ENCODE measurements at regions not wholly inside any gene's neighbourhood (a gene's known extent, or its start where the extent isn't known, plus 50 kb on each side); places are given as distances from the start of the nearest gene placed in this dataset.
"Not testable (repeated sequence)": the region's sequence is repeated elsewhere in the genome, so short reads cannot be mapped to it uniquely, and the experiment has no call there.

GRCh38 chr17:56690441-56691291 lies 97.2 kb downstream of the NOG start:
- DNase-seq: no peak

GRCh38 chr17:56694825-56695224 lies 101.3 kb downstream of the NOG start:
- DNase-seq: no peak

- DNase-seq: no peak
These were observed 103.7 kb downstream of the NOG start for GRCh38 chr17:56697190-56697589.

GRCh38 chr17:56699186-56699894 lies 105.8 kb downstream of the NOG start:
- DNase-seq: peak; percentile 21

GRCh38 chr17:56700919-56701420 lies 107.5 kb downstream of the NOG start:
- no peak for DNase-seq

- DNase-seq: no peak
These were observed 114.1 kb downstream of the NOG start for GRCh38 chr17:56707312-56708219.

- no peak for DNase-seq
These were observed 114.7 kb downstream of the NOG start for GRCh38 chr17:56708220-56708558.

GRCh38 chr17:56708670-56709410 lies 115.3 kb downstream of the NOG start:
- no peak for DNase-seq

- no peak for DNase-seq
These were observed 117.5 kb downstream of the NOG start for GRCh38 chr17:56710986-56711385.

- peak; percentile 83 for DNase-seq
These were observed 117.9 kb downstream of the C17orf67 start for GRCh38 chr17:56715613-56716357.

- no peak for DNase-seq
These were observed 116.2 kb downstream of the C17orf67 start for GRCh38 chr17:56717471-56717870.

GRCh38 chr17:56718515-56718914 lies 115.2 kb downstream of the C17orf67 start:
- no peak for DNase-seq

- no peak for DNase-seq
These were observed 110.3 kb downstream of the C17orf67 start for GRCh38 chr17:56723421-56723820.

- DNase-seq: no peak
These were observed 109.1 kb downstream of the C17orf67 start for GRCh38 chr17:56724664-56725063.

GRCh38 chr17:56725144-56725543 lies 108.6 kb downstream of the C17orf67 start:
- DNase-seq: no peak

- no peak for DNase-seq
These were observed 105.7 kb downstream of the C17orf67 start for GRCh38 chr17:56727876-56728617.

- not testable (repeated sequence) for DNase-seq
These were observed 102.6 kb downstream of the C17orf67 start for GRCh38 chr17:56731096-56731495.

GRCh38 chr17:56733833-56734232 lies 99.9 kb downstream of the C17orf67 start:
- DNase-seq: no peak

GRCh38 chr17:56735842-56736241 lies 97.9 kb downstream of the C17orf67 start:
- DNase-seq: no peak

GRCh38 chr17:56737421-56738161 lies 96.1 kb downstream of the C17orf67 start:
- no peak for DNase-seq
